Adrenal gland (tissue), 5 donors: ENCODE measurements at regions not wholly inside any gene's neighbourhood (a gene's known extent, or its start where the extent isn't known, plus 50 kb on each side); places are given as distances from the start of the nearest gene placed in this dataset.

ENCODE experiments used
- CTCF ChIP-seq, 6 experiments: fragments of 450-650 bp in 4 of 6; fragments of 200-600 bp in 2 of 6; sonication (generic) in 1 of 6; IDR thresholded peaks; 1 replicate in 5 of 6; 2 replicates in 1 of 6; pipeline versions ENCODE4 v1.5.1 to v1.8.0; 2016 to 2021; ENCODE audit warnings: antibody characterized with exemption in 6 of 6, mild to moderate bottlenecking in 2 of 6, moderate library complexity in 1 of 6
- POLR2A ChIP-seq, 2 donors: fragments of 450-650 bp; IDR thresholded peaks; one replicate each; pipeline ENCODE4 v1.6.1; 2017; ENCODE audit warnings: antibody characterized with exemption in 2 of 2, mild to moderate bottlenecking in 2 of 2, moderate library complexity in 1 of 2
- donor health status: DM: no; HTN: no; CAD: no.

DNA sequence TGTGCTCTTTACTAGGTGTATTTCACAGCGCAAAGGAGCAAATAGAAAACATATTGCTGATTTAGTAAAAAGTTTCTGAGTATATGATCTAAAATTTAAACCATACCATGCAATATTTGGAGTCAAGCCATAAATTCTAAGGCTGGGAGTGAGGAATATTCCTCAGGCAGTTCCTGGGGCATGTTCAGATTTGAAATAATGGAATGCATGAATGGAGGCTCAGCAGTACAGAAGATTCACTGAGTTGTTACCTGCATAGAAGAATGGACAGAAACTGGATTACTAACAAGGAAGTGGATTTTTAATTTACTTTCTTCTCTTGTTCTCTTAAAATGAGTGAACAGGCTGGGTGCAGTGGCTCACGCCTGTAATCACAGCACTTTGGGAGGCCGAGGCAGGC, 441.0 kb upstream of the MAP2 start:
- TF ChIP-seq POLR2A (IDR thresholded peaks at IDR 0.05), result no peak
- no peak for TF ChIP-seq CTCF (IDR thresholded peaks at IDR 0.05)
